Neutrophil (primary cell): ENCODE measurements at regions not wholly inside any gene's neighbourhood (a gene's known extent, or its start where the extent isn't known, plus 50 kb on each side); places are given as distances from the start of the nearest gene placed in this dataset.

ENCODE experiments used
- H3K27ac ChIP-seq: fragments of 200-600 bp; sonication (generic); 2 replicates; pipeline ENCODE4 v1.5.1; 2016; ENCODE audit warnings: mild to moderate bottlenecking, moderate library complexity
- H3K27me3 ChIP-seq: fragments of 200-600 bp; sonication (generic); 2 replicates; pipeline ENCODE4 v1.6.0; 2016; ENCODE audit warnings: mild to moderate bottlenecking
- H3K36me3 ChIP-seq: fragments of 200-600 bp; sonication (generic); 2 replicates; pipeline ENCODE4 v1.5.1; 2017
- H3K4me1 ChIP-seq, 2 experiments: fragments of 200-600 bp in 1 of 2; sonication (generic) in 1 of 2; 1 replicate in 1 of 2; 2 replicates in 1 of 2; pipeline versions ENCODE4 v1.5.1 to v1.6.1; 2013 to 2016; ENCODE audit warnings: low read depth in 1 of 2, low read length in 1 of 2, mild to moderate bottlenecking in 1 of 2, moderate library complexity in 1 of 2; ENCODE audit not compliant: control insufficient read depth in 1 of 2, insufficient read depth in 1 of 2
- H3K4me3 ChIP-seq, 2 experiments: fragments of 200-600 bp in 1 of 2; sonication (generic) in 1 of 2; 1 replicate in 1 of 2; 2 replicates in 1 of 2; pipeline ENCODE4 v1.5.1; 2013 to 2016; ENCODE audit warnings: low read depth in 1 of 2, low read length in 1 of 2, mild to moderate bottlenecking in 1 of 2, moderate library complexity in 1 of 2
- H3K9me3 ChIP-seq: fragments of 200-600 bp; sonication (generic); 2 replicates; pipeline ENCODE4 v1.5.1; 2016
- TF ChIP-seq, protein P1 (sequence below): fragments of 200-600 bp; sonication (generic); IDR thresholded peaks from 2 replicates; pipeline ENCODE4 v1.5.1; 2016; ENCODE audit warnings: antibody characterized with exemption

DNA sequence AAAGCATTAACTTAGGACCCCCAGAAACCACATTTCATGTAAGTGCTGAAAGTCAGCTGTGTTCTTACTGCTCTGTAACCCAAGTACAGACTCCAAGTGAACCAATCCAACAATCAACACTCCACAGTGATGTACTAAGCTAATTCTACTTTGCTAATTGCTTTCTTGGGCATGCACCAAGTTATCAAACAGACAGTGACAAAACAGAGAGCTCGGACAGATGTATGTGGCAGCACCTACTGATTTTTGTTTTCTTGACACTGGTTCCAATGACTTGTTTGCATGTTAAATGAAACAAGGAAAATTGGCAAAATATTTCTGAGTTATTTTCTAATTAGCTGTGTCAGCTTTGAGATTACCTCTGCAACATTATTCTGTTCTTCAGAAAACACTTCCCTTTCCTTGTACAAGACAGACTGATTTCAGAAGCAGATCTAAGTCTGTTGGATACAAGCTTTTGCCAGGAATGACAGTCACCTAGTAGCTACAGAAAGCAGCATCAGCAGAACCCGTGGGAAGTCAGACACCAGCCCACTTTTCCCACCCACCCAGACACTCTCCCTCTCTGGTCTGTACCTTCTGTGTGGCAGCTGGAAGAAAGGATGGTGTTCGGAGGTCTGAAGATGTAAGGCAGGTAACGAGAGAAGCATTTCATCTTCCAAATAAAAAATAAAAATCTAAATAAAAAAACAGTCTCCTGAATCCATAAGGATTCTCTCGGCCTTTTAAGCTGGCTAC lies 176.7 kb upstream of the PPP2R2B start:
- Histone ChIP-seq H3K4me1 (no peaks in the 10 kb centered on the region), H3K36me3 (no peaks in the 10 kb centered on the region), H3K4me3 (no peak overlapping the region), H3K27me3 (no peaks in the 10 kb centered on the region), H3K9me3 (no peaks in the 10 kb centered on the region), H3K27ac (no peak overlapping the region)
- TF ChIP-seq, protein P1, sequence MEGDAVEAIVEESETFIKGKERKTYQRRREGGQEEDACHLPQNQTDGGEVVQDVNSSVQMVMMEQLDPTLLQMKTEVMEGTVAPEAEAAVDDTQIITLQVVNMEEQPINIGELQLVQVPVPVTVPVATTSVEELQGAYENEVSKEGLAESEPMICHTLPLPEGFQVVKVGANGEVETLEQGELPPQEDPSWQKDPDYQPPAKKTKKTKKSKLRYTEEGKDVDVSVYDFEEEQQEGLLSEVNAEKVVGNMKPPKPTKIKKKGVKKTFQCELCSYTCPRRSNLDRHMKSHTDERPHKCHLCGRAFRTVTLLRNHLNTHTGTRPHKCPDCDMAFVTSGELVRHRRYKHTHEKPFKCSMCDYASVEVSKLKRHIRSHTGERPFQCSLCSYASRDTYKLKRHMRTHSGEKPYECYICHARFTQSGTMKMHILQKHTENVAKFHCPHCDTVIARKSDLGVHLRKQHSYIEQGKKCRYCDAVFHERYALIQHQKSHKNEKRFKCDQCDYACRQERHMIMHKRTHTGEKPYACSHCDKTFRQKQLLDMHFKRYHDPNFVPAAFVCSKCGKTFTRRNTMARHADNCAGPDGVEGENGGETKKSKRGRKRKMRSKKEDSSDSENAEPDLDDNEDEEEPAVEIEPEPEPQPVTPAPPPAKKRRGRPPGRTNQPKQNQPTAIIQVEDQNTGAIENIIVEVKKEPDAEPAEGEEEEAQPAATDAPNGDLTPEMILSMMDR: no peak

DNA sequence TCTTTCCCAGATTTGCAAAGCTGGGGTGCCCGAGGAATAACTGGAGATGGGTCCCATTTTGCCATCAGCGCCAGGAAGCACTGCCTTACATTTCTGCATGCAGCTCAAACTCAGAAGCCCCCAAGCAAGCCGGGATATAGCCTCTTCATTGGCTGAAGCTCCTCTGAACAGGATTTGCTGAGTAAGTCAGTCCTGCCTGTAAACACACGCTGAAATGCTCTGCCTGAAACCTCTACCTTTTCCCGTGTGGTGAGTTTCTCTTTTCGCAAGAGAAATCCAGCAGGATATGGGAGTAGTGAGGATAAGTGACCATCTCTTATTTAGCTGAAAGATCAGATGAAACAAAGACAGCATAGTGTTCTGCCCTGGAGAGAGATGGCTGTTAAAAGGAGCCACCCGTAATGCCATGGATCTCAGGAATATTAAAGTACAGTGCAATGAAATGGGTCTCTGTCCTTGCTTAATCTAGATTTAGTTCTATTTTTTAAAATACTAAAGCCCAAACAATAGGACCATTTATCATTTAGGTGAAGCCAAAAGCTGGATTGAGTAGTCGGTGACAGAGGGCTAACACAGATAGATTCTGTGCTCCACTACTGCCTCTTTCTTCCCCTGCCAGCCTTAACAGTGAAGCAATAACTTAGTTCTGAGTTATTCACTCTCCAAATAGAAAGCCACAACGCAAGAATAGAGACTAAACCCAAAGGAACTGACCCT lies 177.5 kb upstream of the PPP2R2B start:
- TF ChIP-seq, protein P1: no peak
- Histone ChIP-seq H3K36me3 (no peaks in the 10 kb centered on the region), H3K4me3 (no peak overlapping the region), H3K27ac (no peak overlapping the region), H3K9me3 (no peaks in the 10 kb centered on the region), H3K27me3 (no peaks in the 10 kb centered on the region), H3K4me1 (no peaks in the 10 kb centered on the region)

DNA sequence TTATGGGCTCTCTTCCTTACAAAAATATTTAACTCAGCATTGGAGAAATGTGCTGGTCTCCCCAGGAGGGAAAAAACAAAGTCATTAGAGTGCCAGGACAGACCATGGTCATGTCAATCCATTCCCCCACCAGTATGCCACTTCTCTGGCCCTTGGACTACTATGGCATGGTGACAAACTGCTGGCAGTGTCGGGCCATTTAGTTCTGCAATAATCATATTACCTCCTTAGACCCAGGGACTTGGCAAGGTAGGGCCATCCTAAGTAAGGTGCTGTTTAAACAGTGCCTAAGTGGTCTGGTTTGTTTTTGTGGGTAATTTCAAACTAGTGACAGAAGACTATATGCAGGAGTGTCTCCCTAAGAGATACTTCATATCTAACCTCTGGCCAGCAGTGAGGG lies 177.8 kb upstream of the STK32A start:
- Histone ChIP-seq H3K9me3 (no peaks in the 10 kb centered on the region), H3K4me1 (no peaks in the 10 kb centered on the region), H3K36me3 (no peaks in the 10 kb centered on the region), H3K27me3 (no peaks in the 10 kb centered on the region), H3K27ac (no peak overlapping the region), H3K4me3 (no peak overlapping the region)
- TF ChIP-seq, protein P1: no peak

DNA sequence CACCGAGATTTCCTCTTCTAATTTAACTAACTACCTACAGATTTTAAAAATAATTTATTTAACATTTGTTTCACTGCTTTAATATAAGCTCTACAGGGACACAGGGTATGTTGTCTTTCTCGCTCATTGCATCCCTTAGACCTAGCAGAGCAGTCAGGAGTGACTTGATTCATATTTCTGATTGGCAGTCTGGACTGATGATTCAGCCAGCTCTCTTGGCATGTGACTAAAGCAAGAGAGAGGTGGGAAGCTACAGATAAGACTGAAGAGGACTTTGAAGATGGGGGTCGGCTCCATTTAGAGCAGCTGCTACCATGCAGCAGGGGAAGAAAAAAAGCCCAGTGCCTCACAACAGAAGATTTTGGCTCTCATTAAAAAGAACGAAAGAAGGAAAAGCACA lies 173.4 kb upstream of the STK32A start:
- H3K4me3 ChIP-seq: no peak overlapping the region
- no peaks in the 10 kb centered on the region for H3K27me3 ChIP-seq
- H3K27ac ChIP-seq: no peak overlapping the region
- H3K4me1 ChIP-seq: no peaks in the 10 kb centered on the region
- TF ChIP-seq, protein P1: no peak
- H3K9me3 ChIP-seq: no peaks in the 10 kb centered on the region
- no peaks in the 10 kb centered on the region for H3K36me3 ChIP-seq

DNA sequence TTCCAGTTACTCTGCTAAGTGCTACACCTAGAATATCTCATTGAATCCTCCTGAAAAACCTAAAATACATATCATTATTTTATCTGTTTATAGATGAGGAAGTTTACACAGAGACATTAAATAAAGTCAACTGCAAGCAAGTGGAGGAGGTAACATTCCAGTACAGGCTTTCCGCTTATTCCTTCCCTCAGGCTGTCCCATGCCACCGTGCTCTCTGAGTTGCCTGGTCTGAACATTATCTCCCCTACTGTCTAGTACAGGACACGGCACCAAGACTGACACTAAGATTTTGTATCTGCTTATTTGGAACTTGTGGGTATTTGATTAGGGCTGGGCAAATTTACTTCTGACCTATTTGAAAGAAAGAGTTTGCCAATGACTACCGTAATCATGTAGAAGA lies 172.4 kb upstream of the STK32A start:
- H3K36me3 ChIP-seq: no peaks in the 10 kb centered on the region
- H3K27me3 ChIP-seq: no peaks in the 10 kb centered on the region
- H3K27ac ChIP-seq: no peak overlapping the region
- TF ChIP-seq, protein P1: no peak
- no peaks in the 10 kb centered on the region for H3K9me3 ChIP-seq
- no peaks in the 10 kb centered on the region for H3K4me1 ChIP-seq
- H3K4me3 ChIP-seq: no peak overlapping the region
